Vagina (tissue), 2 donors: ENCODE measurements at regions not wholly inside any gene's neighbourhood (a gene's known extent, or its start where the extent isn't known, plus 50 kb on each side); places are given as distances from the start of the nearest gene placed in this dataset.

ENCODE experiments used
- POLR2A ChIP-seq, 2 donors: fragments of 450-650 bp; IDR thresholded peaks; one replicate each; pipeline ENCODE4 v1.6.1; 2017; ENCODE audit warnings: antibody characterized with exemption in 2 of 2, mild to moderate bottlenecking in 2 of 2, moderate library complexity in 2 of 2
- POLR2AphosphoS5 ChIP-seq, 2 donors: sonication (generic); formaldehyde crosslinking; IDR thresholded peaks; one replicate each; pipeline ENCODE4 v1.9.0; 2017; ENCODE audit warnings: antibody characterized with exemption in 2 of 2, mild to moderate bottlenecking in 2 of 2, low read depth in 1 of 2; ENCODE audit not compliant: insufficient read depth in 1 of 2
- TF ChIP-seq, protein P1 (sequence below), 3 experiments: fragments of 450-650 bp in 2 of 3; fragments of 200-600 bp in 1 of 3; sonication (generic) in 1 of 3; IDR thresholded peaks; one replicate each; pipeline ENCODE4 v1.5.1; 2017 to 2019; ENCODE audit warnings: antibody characterized with exemption in 3 of 3, mild to moderate bottlenecking in 2 of 3, moderate library complexity in 2 of 3

DNA sequence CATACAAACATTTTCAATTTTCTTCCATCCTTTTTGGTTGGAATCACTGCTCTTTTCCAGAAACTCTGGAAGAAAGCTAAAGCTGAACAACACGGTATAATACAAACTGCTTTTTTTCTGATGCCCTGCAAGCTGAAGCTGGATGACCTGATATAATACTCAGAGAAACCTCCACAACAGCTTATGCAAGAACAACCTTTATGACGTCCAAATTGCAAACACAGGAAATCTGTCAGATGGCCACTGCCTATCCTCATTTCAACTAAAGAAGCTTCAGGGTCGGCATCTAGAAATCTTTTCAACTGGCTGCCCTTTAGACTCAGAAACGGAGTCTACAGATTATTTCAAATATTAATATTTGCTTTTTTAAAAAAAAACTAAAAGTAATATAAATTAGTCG is 106.5 kb upstream of the PRDM9 start:
- TF ChIP-seq, protein P1, sequence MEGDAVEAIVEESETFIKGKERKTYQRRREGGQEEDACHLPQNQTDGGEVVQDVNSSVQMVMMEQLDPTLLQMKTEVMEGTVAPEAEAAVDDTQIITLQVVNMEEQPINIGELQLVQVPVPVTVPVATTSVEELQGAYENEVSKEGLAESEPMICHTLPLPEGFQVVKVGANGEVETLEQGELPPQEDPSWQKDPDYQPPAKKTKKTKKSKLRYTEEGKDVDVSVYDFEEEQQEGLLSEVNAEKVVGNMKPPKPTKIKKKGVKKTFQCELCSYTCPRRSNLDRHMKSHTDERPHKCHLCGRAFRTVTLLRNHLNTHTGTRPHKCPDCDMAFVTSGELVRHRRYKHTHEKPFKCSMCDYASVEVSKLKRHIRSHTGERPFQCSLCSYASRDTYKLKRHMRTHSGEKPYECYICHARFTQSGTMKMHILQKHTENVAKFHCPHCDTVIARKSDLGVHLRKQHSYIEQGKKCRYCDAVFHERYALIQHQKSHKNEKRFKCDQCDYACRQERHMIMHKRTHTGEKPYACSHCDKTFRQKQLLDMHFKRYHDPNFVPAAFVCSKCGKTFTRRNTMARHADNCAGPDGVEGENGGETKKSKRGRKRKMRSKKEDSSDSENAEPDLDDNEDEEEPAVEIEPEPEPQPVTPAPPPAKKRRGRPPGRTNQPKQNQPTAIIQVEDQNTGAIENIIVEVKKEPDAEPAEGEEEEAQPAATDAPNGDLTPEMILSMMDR (IDR thresholded peaks at IDR 0.05): no peak
- TF ChIP-seq POLR2A (IDR thresholded peaks at IDR 0.05): no peak
- no peak for TF ChIP-seq POLR2AphosphoS5 (IDR thresholded peaks at IDR 0.05; ENCODE audit: insufficient read depth in 1 of 2, low read depth in 1 of 2)
